Kidney (tissue), 13 donors: ENCODE measurements at regions not wholly inside any gene's neighbourhood (a gene's known extent, or its start where the extent isn't known, plus 50 kb on each side); places are given as distances from the start of the nearest gene placed in this dataset.

Source experiments
- DNase-seq, 5 donors: peaks; one replicate each; pipeline ENCODE4 v3.0.0-alpha.2; 2013 to 2020
- FAIRE-seq: peaks from 2 replicates; lab custom pipeline; 2012; peaks lifted over from hg19 to GRCh38; lab: Jason Lieb, UNC
- H3K27ac ChIP-seq, 2 donors: one replicate each; pipeline ENCODE4 v1.7.0; 2013; ENCODE audit warnings: low read depth in 2 of 2, low read length in 2 of 2, inconsistent platforms in 1 of 2
- H3K27me3 ChIP-seq: one replicate; pipeline ENCODE4 v1.7.1; 2013; ENCODE audit warnings: low read length, inconsistent platforms; ENCODE audit not compliant: control insufficient read depth, insufficient read depth
- H3K36me3 ChIP-seq, 3 donors: one replicate each; pipeline versions ENCODE4 v1.7.0 to v1.7.1; 2013; ENCODE audit warnings: low read length in 3 of 3, control low read depth in 1 of 3, inconsistent platforms in 1 of 3; ENCODE audit not compliant: insufficient read depth in 3 of 3, control insufficient read depth in 2 of 3
- H3K4me1 ChIP-seq, 3 donors: one replicate each; pipeline versions ENCODE4 v1.7.0 to v1.7.1; 2013; ENCODE audit warnings: low read length in 3 of 3, inconsistent platforms in 1 of 3, low read depth in 1 of 3; ENCODE audit not compliant: control insufficient read depth in 2 of 3, insufficient read depth in 2 of 3
- H3K4me3 ChIP-seq, 3 donors: one replicate each; pipeline versions ENCODE4 v1.7.0 to v1.8.1; 2013; ENCODE audit warnings: low read length in 3 of 3, control low read depth in 1 of 3, inconsistent platforms in 1 of 3
- H3K9ac ChIP-seq, 3 donors: one replicate each; pipeline versions ENCODE4 v1.7.0 to v1.7.1; 2013; ENCODE audit warnings: low read length in 3 of 3, control low read depth in 1 of 3, inconsistent platforms in 1 of 3
- H3K9me3 ChIP-seq, 3 donors: one replicate each; pipeline versions ENCODE4 v1.7.0 to v1.7.1; 2013; ENCODE audit warnings: low read length in 3 of 3, control low read depth in 1 of 3, inconsistent platforms in 1 of 3; ENCODE audit not compliant: control insufficient read depth in 2 of 3, insufficient read depth in 1 of 3
- intact Hi-C: fragments of 100-400 bp; cut with DNase I; formaldehyde crosslinking; loops from one replicate; pipeline ENCODE4 v1.11.1; 2022
- TF ChIP-seq, protein P1 (sequence below): IDR thresholded peaks from 3 replicates; pipeline ENCODE4 v1.5.1; 2012; ENCODE audit warnings: mild to moderate bottlenecking, moderate library complexity, borderline replicate concordance; ENCODE audit not compliant: insufficient read depth; ENCODE audit errors: extremely low read depth
- donor health status: control.
- donor health status: control.
- donor health status: control.
- donor health status: control.
- donor health status: control.
- donor health status: DM: yes; HTN: yes; CAD: no.
- donor health status: Normal renal cell carcinoma (clear cell type).

DNA sequence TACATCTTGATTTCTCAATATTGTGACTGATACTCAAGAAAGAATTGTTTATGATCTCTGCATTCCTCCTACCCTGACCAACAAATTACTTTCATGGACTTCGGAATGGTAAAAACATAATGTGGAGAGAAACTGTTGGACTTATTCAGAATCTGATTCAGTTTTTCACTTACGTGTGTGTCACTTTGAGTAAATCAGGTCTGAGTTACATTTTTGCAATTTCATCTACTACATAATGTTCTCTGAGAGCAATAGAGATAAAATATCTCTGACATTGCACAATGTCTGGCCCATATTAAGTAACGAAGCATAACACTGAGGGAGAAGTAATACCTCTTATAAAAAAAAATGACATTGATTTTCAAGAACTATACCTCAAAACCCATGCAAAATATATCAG lies 1337.9 kb upstream of the CHAC2 start:
- Histone ChIP-seq H3K36me3 (no peaks in the 10 kb centered on the region), H3K9ac (no peak overlapping the region), H3K4me3 (no peak overlapping the region), H3K27me3 (no peaks in the 10 kb centered on the region), H3K27ac (no peak overlapping the region), H3K9me3 (no peaks in the 10 kb centered on the region), H3K4me1 (no peaks in the 10 kb centered on the region)
- no peak for DNase-seq
- FAIRE-seq = no peak
- intact Hi-C loops = no loop called here
- TF ChIP-seq, protein P1, sequence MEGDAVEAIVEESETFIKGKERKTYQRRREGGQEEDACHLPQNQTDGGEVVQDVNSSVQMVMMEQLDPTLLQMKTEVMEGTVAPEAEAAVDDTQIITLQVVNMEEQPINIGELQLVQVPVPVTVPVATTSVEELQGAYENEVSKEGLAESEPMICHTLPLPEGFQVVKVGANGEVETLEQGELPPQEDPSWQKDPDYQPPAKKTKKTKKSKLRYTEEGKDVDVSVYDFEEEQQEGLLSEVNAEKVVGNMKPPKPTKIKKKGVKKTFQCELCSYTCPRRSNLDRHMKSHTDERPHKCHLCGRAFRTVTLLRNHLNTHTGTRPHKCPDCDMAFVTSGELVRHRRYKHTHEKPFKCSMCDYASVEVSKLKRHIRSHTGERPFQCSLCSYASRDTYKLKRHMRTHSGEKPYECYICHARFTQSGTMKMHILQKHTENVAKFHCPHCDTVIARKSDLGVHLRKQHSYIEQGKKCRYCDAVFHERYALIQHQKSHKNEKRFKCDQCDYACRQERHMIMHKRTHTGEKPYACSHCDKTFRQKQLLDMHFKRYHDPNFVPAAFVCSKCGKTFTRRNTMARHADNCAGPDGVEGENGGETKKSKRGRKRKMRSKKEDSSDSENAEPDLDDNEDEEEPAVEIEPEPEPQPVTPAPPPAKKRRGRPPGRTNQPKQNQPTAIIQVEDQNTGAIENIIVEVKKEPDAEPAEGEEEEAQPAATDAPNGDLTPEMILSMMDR = no peak

DNA sequence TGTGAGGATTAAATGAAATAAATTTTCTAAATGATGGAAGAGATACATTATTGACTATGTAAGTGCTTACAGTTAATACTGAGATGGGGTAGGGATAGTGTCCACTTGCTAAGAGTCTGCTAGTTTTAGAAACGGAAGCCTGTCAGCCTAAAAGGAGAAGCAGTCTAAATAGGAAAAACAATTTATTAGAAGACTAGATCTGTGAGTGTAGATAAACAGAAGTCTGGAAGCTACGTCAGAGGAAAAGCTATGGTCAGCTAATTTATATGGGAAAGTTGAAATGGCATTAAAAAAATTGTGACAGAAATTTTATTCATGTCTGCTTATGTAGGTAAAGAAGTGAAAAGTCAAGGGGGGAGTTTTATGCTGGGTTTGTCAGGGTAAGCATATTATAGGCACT lies 1338.4 kb upstream of the CHAC2 start:
- no peaks in the 10 kb centered on the region for H3K36me3 ChIP-seq
- TF ChIP-seq, protein P1 = no peak
- no peaks in the 10 kb centered on the region for H3K9me3 ChIP-seq
- intact Hi-C loops = no loop called here
- no peak for FAIRE-seq
- H3K9ac ChIP-seq = no peak overlapping the region
- H3K27me3 ChIP-seq = no peaks in the 10 kb centered on the region
- H3K4me1 ChIP-seq = no peaks in the 10 kb centered on the region
- no peak overlapping the region for H3K27ac ChIP-seq
- H3K4me3 ChIP-seq = no peak overlapping the region
- DNase-seq = peak in 1 of 5 donors; percentile 11

DNA sequence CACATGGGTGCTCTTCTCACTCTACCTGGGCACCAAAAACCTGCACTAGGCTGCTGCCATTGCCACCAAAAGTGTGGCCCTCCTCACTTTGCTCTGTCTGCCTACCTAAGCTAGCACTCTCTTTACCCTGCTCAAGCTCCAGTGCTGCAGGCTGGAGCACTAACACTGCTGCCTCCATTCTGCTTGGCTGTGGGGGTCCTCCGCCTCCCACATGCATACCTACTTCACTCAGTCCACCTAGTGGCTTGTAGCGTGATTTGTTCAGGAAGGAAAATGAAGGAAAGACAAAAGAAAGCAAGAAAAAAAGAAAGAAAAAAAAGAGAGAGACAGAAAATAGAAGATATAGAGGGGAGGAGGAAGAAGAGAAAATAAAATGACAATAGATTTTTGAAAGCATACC lies 1339.4 kb upstream of the CHAC2 start:
- intact Hi-C loops = no loop called here
- Histone ChIP-seq H3K9me3 (no peaks in the 10 kb centered on the region), H3K36me3 (no peaks in the 10 kb centered on the region), H3K27me3 (no peaks in the 10 kb centered on the region), H3K4me1 (no peaks in the 10 kb centered on the region), H3K27ac (no peak overlapping the region), H3K4me3 (no peak overlapping the region), H3K9ac (no peak overlapping the region)
- DNase-seq = no peak
- FAIRE-seq = no peak
- TF ChIP-seq, protein P1 = no peak

DNA sequence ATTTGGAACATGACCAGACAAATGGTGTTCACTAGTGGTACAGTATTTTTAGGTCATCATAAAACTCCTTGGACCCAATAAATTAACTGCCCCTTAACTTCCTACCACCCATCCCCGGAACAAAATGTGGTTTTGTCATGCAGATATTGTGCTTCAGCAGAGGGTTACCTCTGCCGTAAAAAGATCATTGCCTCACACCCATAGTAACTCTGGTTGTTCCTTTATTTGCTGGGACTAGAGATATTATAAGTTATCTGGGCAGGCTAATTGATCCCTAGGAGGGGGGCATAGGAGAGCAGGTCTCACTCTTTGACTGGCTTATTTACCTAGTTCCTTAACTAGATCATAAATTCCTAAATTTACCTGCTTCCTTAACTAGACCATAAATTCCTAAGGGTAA lies 1343.9 kb upstream of the CHAC2 start:
- TF ChIP-seq, protein P1 = no peak
- H3K27ac ChIP-seq = no peak overlapping the region
- no peaks in the 10 kb centered on the region for H3K27me3 ChIP-seq
- no peaks in the 10 kb centered on the region for H3K9me3 ChIP-seq
- H3K4me3 ChIP-seq = no peak overlapping the region
- no peaks in the 10 kb centered on the region for H3K4me1 ChIP-seq
- intact Hi-C loops = no loop called here
- FAIRE-seq (no peak), DNase-seq (no peak)
- no peak overlapping the region for H3K9ac ChIP-seq
- no peaks in the 10 kb centered on the region for H3K36me3 ChIP-seq
